ENCODE measurements at regions not wholly inside any gene's neighbourhood (a gene's known extent, or its start where the extent isn't known, plus 50 kb on each side); places are given as distances from the start of the nearest gene placed in this dataset.

DNA sequence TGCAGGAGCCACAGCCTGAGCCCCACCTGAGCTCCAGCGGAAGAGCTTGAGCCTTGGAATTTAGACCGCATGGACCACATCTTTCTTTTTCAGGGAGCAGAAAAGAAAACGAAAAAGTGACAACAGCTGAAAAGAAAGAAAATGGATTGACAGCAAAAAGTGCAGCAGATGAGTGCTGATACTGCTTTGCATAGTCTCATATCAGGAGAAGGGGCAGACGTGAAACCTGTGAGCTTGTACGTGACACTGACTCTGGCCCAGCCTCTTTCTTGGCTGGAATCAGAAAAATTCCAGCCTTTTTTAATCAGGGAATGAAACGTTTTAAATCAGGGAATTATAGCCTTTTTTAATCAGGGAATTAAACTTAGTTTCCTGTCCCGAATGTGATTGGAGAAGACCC is 1296.5 kb downstream of the TMEM121 start:
- Histone ChIP-seq H3K27me3 (ENCODE audit: insufficient read depth) (no peaks in the 10 kb centered on the region), H3K4me1 (ENCODE audit: insufficient read depth) (no peaks in the 10 kb centered on the region), H3K27ac (ENCODE audit: low read depth) (no peak overlapping the region), H3K79me2 (replicated peaks; ENCODE audit: insufficient read depth) (no peaks in the 10 kb centered on the region), H3K4me3 (no peak overlapping the region), H3K36me3 (ENCODE audit: insufficient read depth) (peaks cover 9% of the 10 kb centered on the region; the same call in 1 of the 2 replicates), H4K20me1 (replicated peaks; ENCODE audit: insufficient read depth) (no peaks in the 10 kb centered on the region), H3K4me2 (no peak overlapping the region), H2AFZ (no peak overlapping the region), H3K9me2 (ENCODE audit: insufficient read depth) (no peaks in the 10 kb centered on the region), H3F3A (replicated peaks; ENCODE audit: low read depth) (no peaks in the 10 kb centered on the region)
- Mint-ChIP-seq H3K9me3 (peaks cover 89% of the 10 kb centered on the region), H3K4me3 (no peak overlapping the region), H3K27me3 (ENCODE audit: insufficient read depth, low read depth, poor library complexity) (no peaks in the 10 kb centered on the region), H3K36me3 (ENCODE audit: low read depth) (peaks cover 13% of the 10 kb centered on the region), H3K27ac (no peak overlapping the region), H3K4me1 (no peaks in the 10 kb centered on the region)
- no peak for TF ChIP-seq ZNF331 (CRISPR knock-in tag; IDR thresholded peaks at IDR 0.05; ENCODE audit: low read depth)
- TF ChIP-seq EZH2phosphoT487 (IDR thresholded peaks at IDR 0.05; ENCODE audit: unreplicated experiment) = no peak
- TF ChIP-seq NANOG (IDR thresholded peaks at IDR 0.05; ENCODE audit: borderline replicate concordance) = no peak
- no peak for TF ChIP-seq CREB1 (CRISPR knock-in tag; IDR thresholded peaks at IDR 0.05; ENCODE audit: low read depth)
- TF ChIP-seq STAT1 (IDR thresholded peaks at IDR 0.05; ENCODE audit: unreplicated experiment) = no peak
- TF ChIP-seq JUNB (IDR thresholded peaks at IDR 0.05; ENCODE audit: unreplicated experiment) = no peak
- TF ChIP-seq, protein P1, sequence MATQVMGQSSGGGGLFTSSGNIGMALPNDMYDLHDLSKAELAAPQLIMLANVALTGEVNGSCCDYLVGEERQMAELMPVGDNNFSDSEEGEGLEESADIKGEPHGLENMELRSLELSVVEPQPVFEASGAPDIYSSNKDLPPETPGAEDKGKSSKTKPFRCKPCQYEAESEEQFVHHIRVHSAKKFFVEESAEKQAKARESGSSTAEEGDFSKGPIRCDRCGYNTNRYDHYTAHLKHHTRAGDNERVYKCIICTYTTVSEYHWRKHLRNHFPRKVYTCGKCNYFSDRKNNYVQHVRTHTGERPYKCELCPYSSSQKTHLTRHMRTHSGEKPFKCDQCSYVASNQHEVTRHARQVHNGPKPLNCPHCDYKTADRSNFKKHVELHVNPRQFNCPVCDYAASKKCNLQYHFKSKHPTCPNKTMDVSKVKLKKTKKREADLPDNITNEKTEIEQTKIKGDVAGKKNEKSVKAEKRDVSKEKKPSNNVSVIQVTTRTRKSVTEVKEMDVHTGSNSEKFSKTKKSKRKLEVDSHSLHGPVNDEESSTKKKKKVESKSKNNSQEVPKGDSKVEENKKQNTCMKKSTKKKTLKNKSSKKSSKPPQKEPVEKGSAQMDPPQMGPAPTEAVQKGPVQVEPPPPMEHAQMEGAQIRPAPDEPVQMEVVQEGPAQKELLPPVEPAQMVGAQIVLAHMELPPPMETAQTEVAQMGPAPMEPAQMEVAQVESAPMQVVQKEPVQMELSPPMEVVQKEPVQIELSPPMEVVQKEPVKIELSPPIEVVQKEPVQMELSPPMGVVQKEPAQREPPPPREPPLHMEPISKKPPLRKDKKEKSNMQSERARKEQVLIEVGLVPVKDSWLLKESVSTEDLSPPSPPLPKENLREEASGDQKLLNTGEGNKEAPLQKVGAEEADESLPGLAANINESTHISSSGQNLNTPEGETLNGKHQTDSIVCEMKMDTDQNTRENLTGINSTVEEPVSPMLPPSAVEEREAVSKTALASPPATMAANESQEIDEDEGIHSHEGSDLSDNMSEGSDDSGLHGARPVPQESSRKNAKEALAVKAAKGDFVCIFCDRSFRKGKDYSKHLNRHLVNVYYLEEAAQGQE (IDR thresholded peaks at IDR 0.05; ENCODE audit: unreplicated experiment) = no peak
- no peak for TF ChIP-seq POLR2AphosphoS5 (IDR thresholded peaks at IDR 0.05; ENCODE audit: low read depth)
- TF ChIP-seq, protein P2, sequence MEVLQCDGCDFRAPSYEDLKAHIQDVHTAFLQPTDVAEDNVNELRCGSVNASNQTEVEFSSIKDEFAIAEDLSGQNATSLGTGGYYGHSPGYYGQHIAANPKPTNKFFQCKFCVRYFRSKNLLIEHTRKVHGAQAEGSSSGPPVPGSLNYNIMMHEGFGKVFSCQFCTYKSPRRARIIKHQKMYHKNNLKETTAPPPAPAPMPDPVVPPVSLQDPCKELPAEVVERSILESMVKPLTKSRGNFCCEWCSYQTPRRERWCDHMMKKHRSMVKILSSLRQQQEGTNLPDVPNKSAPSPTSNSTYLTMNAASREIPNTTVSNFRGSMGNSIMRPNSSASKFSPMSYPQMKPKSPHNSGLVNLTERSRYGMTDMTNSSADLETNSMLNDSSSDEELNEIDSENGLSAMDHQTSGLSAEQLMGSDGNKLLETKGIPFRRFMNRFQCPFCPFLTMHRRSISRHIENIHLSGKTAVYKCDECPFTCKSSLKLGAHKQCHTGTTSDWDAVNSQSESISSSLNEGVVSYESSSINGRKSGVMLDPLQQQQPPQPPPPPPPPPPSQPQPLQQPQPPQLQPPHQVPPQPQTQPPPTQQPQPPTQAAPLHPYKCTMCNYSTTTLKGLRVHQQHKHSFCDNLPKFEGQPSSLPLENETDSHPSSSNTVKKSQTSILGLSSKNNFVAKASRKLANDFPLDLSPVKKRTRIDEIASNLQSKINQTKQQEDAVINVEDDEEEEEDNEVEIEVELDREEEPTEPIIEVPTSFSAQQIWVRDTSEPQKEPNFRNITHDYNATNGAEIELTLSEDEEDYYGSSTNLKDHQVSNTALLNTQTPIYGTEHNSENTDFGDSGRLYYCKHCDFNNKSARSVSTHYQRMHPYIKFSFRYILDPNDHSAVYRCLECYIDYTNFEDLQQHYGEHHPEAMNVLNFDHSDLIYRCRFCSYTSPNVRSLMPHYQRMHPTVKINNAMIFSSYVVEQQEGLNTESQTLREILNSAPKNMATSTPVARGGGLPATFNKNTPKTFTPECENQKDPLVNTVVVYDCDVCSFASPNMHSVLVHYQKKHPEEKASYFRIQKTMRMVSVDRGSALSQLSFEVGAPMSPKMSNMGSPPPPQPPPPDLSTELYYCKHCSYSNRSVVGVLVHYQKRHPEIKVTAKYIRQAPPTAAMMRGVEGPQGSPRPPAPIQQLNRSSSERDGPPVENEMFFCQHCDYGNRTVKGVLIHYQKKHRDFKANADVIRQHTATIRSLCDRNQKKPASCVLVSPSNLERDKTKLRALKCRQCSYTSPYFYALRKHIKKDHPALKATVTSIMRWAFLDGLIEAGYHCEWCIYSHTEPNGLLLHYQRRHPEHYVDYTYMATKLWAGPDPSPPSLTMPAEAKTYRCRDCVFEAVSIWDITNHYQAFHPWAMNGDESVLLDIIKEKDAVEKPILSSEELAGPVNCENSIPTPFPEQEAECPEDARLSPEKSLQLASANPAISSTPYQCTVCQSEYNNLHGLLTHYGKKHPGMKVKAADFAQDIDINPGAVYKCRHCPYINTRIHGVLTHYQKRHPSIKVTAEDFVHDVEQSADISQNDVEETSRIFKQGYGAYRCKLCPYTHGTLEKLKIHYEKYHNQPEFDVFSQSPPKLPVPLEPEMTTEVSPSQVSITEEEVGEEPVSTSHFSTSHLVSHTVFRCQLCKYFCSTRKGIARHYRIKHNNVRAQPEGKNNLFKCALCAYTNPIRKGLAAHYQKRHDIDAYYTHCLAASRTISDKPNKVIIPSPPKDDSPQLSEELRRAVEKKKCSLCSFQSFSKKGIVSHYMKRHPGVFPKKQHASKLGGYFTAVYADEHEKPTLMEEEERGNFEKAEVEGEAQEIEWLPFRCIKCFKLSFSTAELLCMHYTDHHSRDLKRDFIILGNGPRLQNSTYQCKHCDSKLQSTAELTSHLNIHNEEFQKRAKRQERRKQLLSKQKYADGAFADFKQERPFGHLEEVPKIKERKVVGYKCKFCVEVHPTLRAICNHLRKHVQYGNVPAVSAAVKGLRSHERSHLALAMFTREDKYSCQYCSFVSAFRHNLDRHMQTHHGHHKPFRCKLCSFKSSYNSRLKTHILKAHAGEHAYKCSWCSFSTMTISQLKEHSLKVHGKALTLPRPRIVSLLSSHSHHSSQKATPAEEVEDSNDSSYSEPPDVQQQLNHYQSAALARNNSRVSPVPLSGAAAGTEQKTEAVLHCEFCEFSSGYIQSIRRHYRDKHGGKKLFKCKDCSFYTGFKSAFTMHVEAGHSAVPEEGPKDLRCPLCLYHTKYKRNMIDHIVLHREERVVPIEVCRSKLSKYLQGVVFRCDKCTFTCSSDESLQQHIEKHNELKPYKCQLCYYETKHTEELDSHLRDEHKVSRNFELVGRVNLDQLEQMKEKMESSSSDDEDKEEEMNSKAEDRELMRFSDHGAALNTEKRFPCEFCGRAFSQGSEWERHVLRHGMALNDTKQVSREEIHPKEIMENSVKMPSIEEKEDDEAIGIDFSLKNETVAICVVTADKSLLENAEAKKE (CRISPR knock-in tag; IDR thresholded peaks at IDR 0.05) = no peak
- TF ChIP-seq, protein P3, sequence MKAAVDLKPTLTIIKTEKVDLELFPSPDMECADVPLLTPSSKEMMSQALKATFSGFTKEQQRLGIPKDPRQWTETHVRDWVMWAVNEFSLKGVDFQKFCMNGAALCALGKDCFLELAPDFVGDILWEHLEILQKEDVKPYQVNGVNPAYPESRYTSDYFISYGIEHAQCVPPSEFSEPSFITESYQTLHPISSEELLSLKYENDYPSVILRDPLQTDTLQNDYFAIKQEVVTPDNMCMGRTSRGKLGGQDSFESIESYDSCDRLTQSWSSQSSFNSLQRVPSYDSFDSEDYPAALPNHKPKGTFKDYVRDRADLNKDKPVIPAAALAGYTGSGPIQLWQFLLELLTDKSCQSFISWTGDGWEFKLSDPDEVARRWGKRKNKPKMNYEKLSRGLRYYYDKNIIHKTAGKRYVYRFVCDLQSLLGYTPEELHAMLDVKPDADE (IDR thresholded peaks at IDR 0.05) = no peak
- TF ChIP-seq, protein P4, sequence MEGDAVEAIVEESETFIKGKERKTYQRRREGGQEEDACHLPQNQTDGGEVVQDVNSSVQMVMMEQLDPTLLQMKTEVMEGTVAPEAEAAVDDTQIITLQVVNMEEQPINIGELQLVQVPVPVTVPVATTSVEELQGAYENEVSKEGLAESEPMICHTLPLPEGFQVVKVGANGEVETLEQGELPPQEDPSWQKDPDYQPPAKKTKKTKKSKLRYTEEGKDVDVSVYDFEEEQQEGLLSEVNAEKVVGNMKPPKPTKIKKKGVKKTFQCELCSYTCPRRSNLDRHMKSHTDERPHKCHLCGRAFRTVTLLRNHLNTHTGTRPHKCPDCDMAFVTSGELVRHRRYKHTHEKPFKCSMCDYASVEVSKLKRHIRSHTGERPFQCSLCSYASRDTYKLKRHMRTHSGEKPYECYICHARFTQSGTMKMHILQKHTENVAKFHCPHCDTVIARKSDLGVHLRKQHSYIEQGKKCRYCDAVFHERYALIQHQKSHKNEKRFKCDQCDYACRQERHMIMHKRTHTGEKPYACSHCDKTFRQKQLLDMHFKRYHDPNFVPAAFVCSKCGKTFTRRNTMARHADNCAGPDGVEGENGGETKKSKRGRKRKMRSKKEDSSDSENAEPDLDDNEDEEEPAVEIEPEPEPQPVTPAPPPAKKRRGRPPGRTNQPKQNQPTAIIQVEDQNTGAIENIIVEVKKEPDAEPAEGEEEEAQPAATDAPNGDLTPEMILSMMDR (conservative IDR thresholded peaks at IDR 0.05; ENCODE audit: low read depth in 2 of 2) = no peak
- TF ChIP-seq EZH2 (IDR thresholded peaks at IDR 0.05; ENCODE audit: low read depth, unreplicated experiment) = no peak
- TF ChIP-seq ZNF114 (CRISPR knock-in tag; IDR thresholded peaks at IDR 0.05) = no peak
- ATAC-seq (no peak), DNase-seq (ENCODE audit: low spot score) (no peak)
